NCI-H1105 treated with DMSO at 0.1 percent for 48 hours (cell line): ENCODE measurements at regions not wholly inside any gene's neighbourhood (a gene's known extent, or its start where the extent isn't known, plus 50 kb on each side); places are given as distances from the start of the nearest gene placed in this dataset.

ENCODE experiments used
- DNase-seq: peaks from one replicate; lab custom pipeline; 2025; lab: John Stamatoyannopoulos, UW

- peak; percentile 99 for DNase-seq
Measured at GRCh38 chr11:130737866-130738431, 178.3 kb downstream of the SNX19 start.

GRCh38 chr11:130738611-130739010, 177.7 kb downstream of the SNX19 start:
- DNase-seq = no peak

GRCh38 chr11:130740819-130741218, 175.5 kb downstream of the SNX19 start:
- peak; percentile 33 for DNase-seq

GRCh38 chr11:130744794-130745193, 171.5 kb downstream of the SNX19 start:
- DNase-seq = no peak

GRCh38 chr11:130749216-130749615, 167.1 kb downstream of the SNX19 start:
- DNase-seq = no peak

GRCh38 chr11:130760515-130761125, 155.7 kb downstream of the SNX19 start:
- DNase-seq = no peak

- no peak for DNase-seq
Measured at GRCh38 chr11:130761560-130762220, 154.6 kb downstream of the SNX19 start.

- no peak for DNase-seq
Measured at GRCh38 chr11:130762638-130763037, 153.6 kb downstream of the SNX19 start.

GRCh38 chr11:130763087-130763980, 152.9 kb downstream of the SNX19 start:
- no peak for DNase-seq

GRCh38 chr11:130765406-130765805, 150.9 kb downstream of the SNX19 start:
- DNase-seq = no peak

GRCh38 chr11:130765951-130766649, 150.2 kb downstream of the SNX19 start:
- no peak for DNase-seq

GRCh38 chr11:130766650-130767565, 149.4 kb downstream of the SNX19 start:
- DNase-seq = no peak

- DNase-seq = no peak
Measured at GRCh38 chr11:130769782-130770535, 146.3 kb downstream of the SNX19 start.

- no peak for DNase-seq
Measured at GRCh38 chr11:130771708-130772107, 144.6 kb downstream of the SNX19 start.

GRCh38 chr11:130772266-130773227, 143.7 kb downstream of the SNX19 start:
- DNase-seq = no peak

GRCh38 chr11:130773244-130773820, 142.9 kb downstream of the SNX19 start:
- DNase-seq = no peak

GRCh38 chr11:130774703-130775102, 141.6 kb downstream of the SNX19 start:
- peak; percentile 46 for DNase-seq

- no peak for DNase-seq
Measured at GRCh38 chr11:130775306-130776060, 140.8 kb downstream of the SNX19 start.
